Endothelial cell of umbilical vein (primary cell): ENCODE measurements at regions not wholly inside any gene's neighbourhood (a gene's known extent, or its start where the extent isn't known, plus 50 kb on each side); places are given as distances from the start of the nearest gene placed in this dataset.

Experiments used
- BruUV-seq: library from RNA; stranded (reverse); fragments of 400-500 nt; replicated peaks from 2 replicates; lab custom pipeline; 2021; lab: Mats Ljungman, UMichigan
- CTCF ChIA-PET: fragments of 300-600, 350-600 bp; sonication (Branson Sonifier 250); formaldehyde crosslinking; loops from one replicate; lab custom pipeline; 2021; ENCODE audit warnings: antibody characterized with exemption, inconsistent platforms; lab: Charles Lee
- POLR2A ChIA-PET: fragments of 300-600, 350-600 bp; sonication (Branson Sonifier 250); formaldehyde crosslinking; loops from one replicate; lab custom pipeline; 2021; ENCODE audit warnings: antibody characterized with exemption, inconsistent platforms; lab: Charles Lee
- DNase-seq: peaks from one replicate; pipeline ENCODE4 v3.0.0-alpha.2; 2011; ENCODE audit warnings: low read depth, low spot score
- FAIRE-seq: peaks from 2 replicates; lab custom pipeline; 2011; peaks lifted over from hg19 to GRCh38; lab: Jason Lieb, UNC
- H2AFZ ChIP-seq: 2 replicates; pipeline ENCODE4 v1.6.0; 2012; ENCODE audit warnings: low read depth, low read length, control low read depth, inconsistent platforms
- H3K27ac ChIP-seq: 2 replicates; pipeline ENCODE4 v1.5.1; 2011; ENCODE audit warnings: low read depth, mild to moderate bottlenecking, control low read depth, low read length, moderate library complexity; ENCODE audit not compliant: insufficient read depth
- H3K27me3 ChIP-seq, 2 experiments: 2 replicates each; pipeline versions ENCODE4 v1.6.0 to v1.6.1; 2011; ENCODE audit warnings: low read length in 2 of 2, mixed read lengths in 1 of 2; ENCODE audit not compliant: control insufficient read depth in 2 of 2, insufficient read depth in 2 of 2
- H3K36me3 ChIP-seq, 2 experiments: 2 replicates in 1 of 2; 3 replicates in 1 of 2; pipeline ENCODE4 v1.5.1; 2011; ENCODE audit warnings: low read length in 2 of 2, mild to moderate bottlenecking in 1 of 2, moderate library complexity in 1 of 2; ENCODE audit not compliant: control insufficient read depth in 2 of 2, insufficient read depth in 2 of 2; ENCODE audit errors: extremely low read depth in 1 of 2
- H3K4me1 ChIP-seq: 3 replicates; pipeline ENCODE4 v1.5.1; 2011; ENCODE audit warnings: mild to moderate bottlenecking, low read length; ENCODE audit not compliant: control insufficient read depth, insufficient read depth; ENCODE audit errors: extremely low read depth
- H3K4me2 ChIP-seq: 2 replicates; pipeline ENCODE4 v1.6.1; 2011; ENCODE audit warnings: low read length, control low read depth, mixed read lengths; ENCODE audit not compliant: insufficient read depth
- H3K4me3 ChIP-seq, 3 experiments: fragments of 200-600 bp in 1 of 3; sonication (generic), shearing (Covaris generic) in 1 of 3; replicated peaks in 1 of 3; 2 replicates each; pipeline ENCODE4 v1.5.1; 2011 to 2016; ENCODE audit warnings: control low read depth in 3 of 3, low read length in 3 of 3, mild to moderate bottlenecking in 2 of 3, inconsistent platforms in 1 of 3, low read depth in 1 of 3, moderate library complexity in 1 of 3; ENCODE audit not compliant: insufficient read depth in 1 of 3
- H3K79me2 ChIP-seq: 2 replicates; pipeline ENCODE4 v1.6.0; 2012; ENCODE audit warnings: low read length, inconsistent platforms; ENCODE audit not compliant: control insufficient read depth, insufficient read depth
- H3K9ac ChIP-seq: replicated peaks from 2 replicates; pipeline ENCODE3; 2011; ENCODE audit warnings: low read length, control low read depth; ENCODE audit not compliant: insufficient read depth; ENCODE audit errors: extremely low read depth
- H3K9me1 ChIP-seq: replicated peaks from 3 replicates; pipeline ENCODE4 v1.6.0; 2011; ENCODE audit warnings: mild to moderate bottlenecking, low read length; ENCODE audit not compliant: control insufficient read depth, insufficient read depth; ENCODE audit errors: extremely low read depth
- H3K9me3 ChIP-seq: replicated peaks from 2 replicates; pipeline ENCODE4 v1.5.1; 2012; ENCODE audit warnings: low read length, inconsistent platforms; ENCODE audit not compliant: control insufficient read depth, insufficient read depth
- H4K20me1 ChIP-seq: replicated peaks from 2 replicates; pipeline ENCODE3; 2011; ENCODE audit warnings: mild to moderate bottlenecking, low read length; ENCODE audit not compliant: control insufficient read depth, insufficient read depth; ENCODE audit errors: extremely low read depth
- EZH2 ChIP-seq: IDR thresholded peaks from 2 replicates; pipeline ENCODE4 v1.6.1; 2012; ENCODE audit warnings: borderline replicate concordance, low read depth, mild to moderate bottlenecking, moderate library complexity, low read length, inconsistent platforms; ENCODE audit not compliant: severe bottlenecking
- FOS ChIP-seq: IDR thresholded peaks from 2 replicates; pipeline ENCODE4 v1.6.1; 2011; ENCODE audit warnings: mild to moderate bottlenecking, low read length, moderate library complexity, borderline replicate concordance; ENCODE audit not compliant: insufficient read depth
- GATA2 ChIP-seq: IDR thresholded peaks from 2 replicates; pipeline ENCODE4 v1.7.0; 2011; ENCODE audit warnings: low read depth, mild to moderate bottlenecking, moderate library complexity, mixed read lengths, low read length; ENCODE audit not compliant: insufficient read length, insufficient read depth
- JUN ChIP-seq: IDR thresholded peaks from 2 replicates; pipeline ENCODE4 v1.6.1; 2011; ENCODE audit warnings: borderline replicate concordance, low read depth; ENCODE audit not compliant: insufficient read length, insufficient read depth
- MAX ChIP-seq: IDR thresholded peaks from 2 replicates; pipeline ENCODE4 v1.6.1; 2011; ENCODE audit not compliant: insufficient read depth, insufficient read length
- MYC ChIP-seq: IDR thresholded peaks from one replicate; pipeline ENCODE4 v1.6.1; 2011; ENCODE audit warnings: mild to moderate bottlenecking, low read depth, low read length
- POLR2A ChIP-seq: IDR thresholded peaks from 2 replicates; pipeline ENCODE4 v1.6.1; 2012; ENCODE audit warnings: low read depth, mild to moderate bottlenecking, control low read depth, low read length
- POLR2AphosphoS5 ChIP-seq: IDR thresholded peaks from 2 replicates; pipeline ENCODE4 v1.6.1; 2012; ENCODE audit warnings: low read depth, mild to moderate bottlenecking, control low read depth, low read length, moderate library complexity; ENCODE audit not compliant: insufficient read depth
- dilution Hi-C: fragments of 300-500 bp; cut with MboI; formaldehyde crosslinking; loops from one replicate; pipeline ENCODE4 v1.15.0; 2019; ENCODE audit warnings: low sequenced_read_pairs; ENCODE audit not compliant: extremely low pct_ligation_motif_present
- intact Hi-C: fragments of 100-400 bp; cut with micrococcal nuclease; formaldehyde crosslinking; loops from one replicate; pipeline ENCODE4 v1.10.0; 2022
- TF ChIP-seq, protein P1 (sequence below), 2 donors: IDR thresholded peaks; 1 replicate in 1 of 2; 2 replicates in 1 of 2; pipeline ENCODE4 v1.5.1; 2011; ENCODE audit warnings: low read length in 2 of 2, mild to moderate bottlenecking in 2 of 2, moderate library complexity in 2 of 2, control low read depth in 1 of 2, inconsistent platforms in 1 of 2, low read depth in 1 of 2; ENCODE audit not compliant: insufficient read depth in 1 of 2; ENCODE audit errors: extremely low read depth in 1 of 2

DNA sequence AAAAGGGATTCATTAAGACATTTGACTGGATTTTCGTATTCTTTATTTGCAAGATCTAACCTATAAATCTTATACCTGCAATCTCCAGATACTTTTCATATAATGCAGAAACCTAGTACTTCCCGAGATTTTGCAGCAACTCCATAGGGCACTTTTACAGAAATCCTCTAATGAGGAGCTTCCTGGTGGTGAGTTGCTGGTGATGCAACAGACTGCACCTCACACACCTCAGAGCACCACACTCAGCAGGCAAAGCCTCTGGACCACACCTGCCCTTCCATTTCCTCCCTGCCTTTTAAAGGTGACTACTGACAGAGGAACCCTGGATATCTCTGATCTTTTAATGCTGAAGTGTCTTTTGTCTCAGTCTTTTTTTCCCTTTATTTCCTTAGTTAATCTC, 289.4 kb downstream of the TRAM1L1 start:
- Histone ChIP-seq H3K9me3 (no peaks in the 10 kb centered on the region), H3K9me1 (no peaks in the 10 kb centered on the region), H3K4me2 (no peak overlapping the region), H3K36me3 (no peaks in the 10 kb centered on the region), H3K9ac (no peak overlapping the region), H3K4me3 (no peak overlapping the region), H2AFZ (no peak overlapping the region), H3K27ac (no peak overlapping the region), H4K20me1 (no peaks in the 10 kb centered on the region), H3K4me1 (no peaks in the 10 kb centered on the region), H3K27me3 (no peaks in the 10 kb centered on the region), H3K79me2 (no peaks in the 10 kb centered on the region)
- no TSS peak for BruUV-seq
- DNase-seq, result no peak
- CTCF ChIA-PET, result no interaction called here
- dilution Hi-C loops, result no loop called here
- intact Hi-C loops, result no loop called here
- TF ChIP-seq FOS, result no peak
- FAIRE-seq, result no peak
- POLR2A ChIA-PET, result no interaction called here

DNA sequence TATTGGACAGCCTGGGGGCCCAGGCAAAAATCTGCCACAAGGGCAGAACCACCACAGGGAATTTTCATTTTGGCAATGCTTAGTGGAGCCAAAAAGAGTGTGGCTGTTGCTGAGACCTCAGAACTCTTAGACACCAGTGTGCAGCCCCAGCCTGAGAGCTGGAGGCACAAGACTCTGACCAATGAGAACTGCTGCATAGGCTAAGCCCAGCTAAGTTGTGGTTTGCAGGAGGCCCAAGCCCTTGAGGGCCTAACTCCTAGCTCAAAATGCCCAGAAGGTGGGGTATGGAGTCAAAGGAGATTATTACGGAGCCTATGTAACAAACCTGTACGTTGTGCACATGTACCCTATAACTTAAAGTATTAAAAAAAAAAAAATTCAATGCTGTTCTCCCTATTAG, 296.7 kb downstream of the TRAM1L1 start:
- Histone ChIP-seq H4K20me1 (no peaks in the 10 kb centered on the region), H3K79me2 (no peaks in the 10 kb centered on the region), H3K27me3 (no peaks in the 10 kb centered on the region), H3K9ac (no peak overlapping the region), H3K4me2 (no peak overlapping the region), H3K4me3 (no peak overlapping the region), H3K27ac (no peak overlapping the region), H3K9me1 (no peaks in the 10 kb centered on the region), H3K9me3 (no peaks in the 10 kb centered on the region), H3K4me1 (no peaks in the 10 kb centered on the region), H3K36me3 (no peaks in the 10 kb centered on the region), H2AFZ (no peak overlapping the region)
- no peak for FAIRE-seq
- ChIA-PET POLR2A (no interaction called here), CTCF (no interaction called here)
- TF ChIP-seq MAX (no peak), POLR2AphosphoS5 (no peak), POLR2A (no peak), JUN (no peak), MYC (no peak), FOS (no peak), EZH2 (no peak), GATA2 (no peak)
- TF ChIP-seq, protein P1, sequence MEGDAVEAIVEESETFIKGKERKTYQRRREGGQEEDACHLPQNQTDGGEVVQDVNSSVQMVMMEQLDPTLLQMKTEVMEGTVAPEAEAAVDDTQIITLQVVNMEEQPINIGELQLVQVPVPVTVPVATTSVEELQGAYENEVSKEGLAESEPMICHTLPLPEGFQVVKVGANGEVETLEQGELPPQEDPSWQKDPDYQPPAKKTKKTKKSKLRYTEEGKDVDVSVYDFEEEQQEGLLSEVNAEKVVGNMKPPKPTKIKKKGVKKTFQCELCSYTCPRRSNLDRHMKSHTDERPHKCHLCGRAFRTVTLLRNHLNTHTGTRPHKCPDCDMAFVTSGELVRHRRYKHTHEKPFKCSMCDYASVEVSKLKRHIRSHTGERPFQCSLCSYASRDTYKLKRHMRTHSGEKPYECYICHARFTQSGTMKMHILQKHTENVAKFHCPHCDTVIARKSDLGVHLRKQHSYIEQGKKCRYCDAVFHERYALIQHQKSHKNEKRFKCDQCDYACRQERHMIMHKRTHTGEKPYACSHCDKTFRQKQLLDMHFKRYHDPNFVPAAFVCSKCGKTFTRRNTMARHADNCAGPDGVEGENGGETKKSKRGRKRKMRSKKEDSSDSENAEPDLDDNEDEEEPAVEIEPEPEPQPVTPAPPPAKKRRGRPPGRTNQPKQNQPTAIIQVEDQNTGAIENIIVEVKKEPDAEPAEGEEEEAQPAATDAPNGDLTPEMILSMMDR (IDR thresholded peaks at IDR 0.05; ENCODE audit: extremely low read depth in 1 of 2, insufficient read depth in 1 of 2, low read depth in 1 of 2, low read length in 2 of 2), result no peak
- no peak for DNase-seq
- intact Hi-C loops (no loop called here), dilution Hi-C loops (no loop called here)
- no TSS peak for BruUV-seq
